GM21576 (cell line): ENCODE measurements at regions not wholly inside any gene's neighbourhood (a gene's known extent, or its start where the extent isn't known, plus 50 kb on each side); places are given as distances from the start of the nearest gene placed in this dataset.
"Not testable (repeated sequence)": the region's sequence is repeated elsewhere in the genome, so short reads cannot be mapped to it uniquely, and the experiment has no call there.

Experiments
- ATAC-seq: cut with Tn5 transposase; IDR thresholded peaks from one replicate; pipeline ENCODE4 v1.9.1; 2021; ENCODE audit warnings: mild to moderate bottlenecking, moderate library complexity; ENCODE audit not compliant: unreplicated experiment

GRCh38 chr14:43625294-43625693, 881.8 kb downstream of the FSCB start:
- no peak for ATAC-seq

GRCh38 chr14:43621282-43621681, 885.8 kb downstream of the FSCB start:
- ATAC-seq = no peak

- ATAC-seq = no peak
Measured at GRCh38 chr14:43595096-43595772, 911.8 kb downstream of the FSCB start.

- no peak for ATAC-seq
Measured at GRCh38 chr14:43591776-43592175, 915.3 kb downstream of the FSCB start.

GRCh38 chr14:43587183-43587582, 919.9 kb downstream of the FSCB start:
- ATAC-seq = no peak

GRCh38 chr14:43579671-43580070, 927.4 kb downstream of the FSCB start:
- ATAC-seq = no peak

GRCh38 chr14:43568022-43568421, 939.1 kb downstream of the FSCB start:
- ATAC-seq = no peak

- ATAC-seq = no peak
Measured at GRCh38 chr14:43548368-43548767, 958.7 kb downstream of the FSCB start.

- ATAC-seq = not testable (repeated sequence)
Measured at GRCh38 chr14:43547596-43547995, 959.5 kb downstream of the FSCB start.

- ATAC-seq = no peak
Measured at GRCh38 chr14:43541356-43541755, 965.7 kb downstream of the FSCB start.

GRCh38 chr14:43540948-43541347, 966.1 kb downstream of the FSCB start:
- no peak for ATAC-seq

GRCh38 chr14:43539210-43539609, 967.9 kb downstream of the FSCB start:
- no peak for ATAC-seq

- ATAC-seq = no peak
Measured at GRCh38 chr14:43535231-43535838, 971.7 kb downstream of the FSCB start.

GRCh38 chr14:43532825-43533416, 974.2 kb downstream of the FSCB start:
- no peak for ATAC-seq

GRCh38 chr14:43528321-43528720, 978.8 kb downstream of the FSCB start:
- ATAC-seq = no peak

GRCh38 chr14:43525658-43526057, 981.4 kb downstream of the FSCB start:
- no peak for ATAC-seq

GRCh38 chr14:43522901-43523300, 984.2 kb downstream of the FSCB start:
- ATAC-seq = no peak

- no peak for ATAC-seq
Measured at GRCh38 chr14:43522191-43522590, 984.9 kb downstream of the FSCB start.

GRCh38 chr14:43503508-43503907, 1003.6 kb downstream of the FSCB start:
- ATAC-seq = no peak

- not testable (repeated sequence) for ATAC-seq
Measured at GRCh38 chr14:43492359-43492758, 1014.7 kb downstream of the FSCB start.

GRCh38 chr14:43483415-43483814, 1023.7 kb downstream of the FSCB start:
- ATAC-seq = no peak

- no peak for ATAC-seq
Measured at GRCh38 chr14:43481864-43482263, 1025.2 kb downstream of the FSCB start.
